Esophagus squamous epithelium (tissue), 4 donors: ENCODE measurements at regions not wholly inside any gene's neighbourhood (a gene's known extent, or its start where the extent isn't known, plus 50 kb on each side); places are given as distances from the start of the nearest gene placed in this dataset.

Experiments
- CTCF ChIP-seq, 6 experiments: fragments of 450-650 bp in 4 of 6; fragments of 200-600 bp in 2 of 6; sonication (generic) in 2 of 6; IDR thresholded peaks; one replicate each; pipeline ENCODE4 v1.5.1; 2016 to 2019; ENCODE audit warnings: antibody characterized with exemption in 6 of 6, mild to moderate bottlenecking in 4 of 6, moderate library complexity in 4 of 6
- POLR2A ChIP-seq, 4 donors: fragments of 450-650 bp; IDR thresholded peaks; one replicate each; pipeline ENCODE4 v1.6.1; 2017; ENCODE audit warnings: antibody characterized with exemption in 4 of 4, mild to moderate bottlenecking in 4 of 4, moderate library complexity in 3 of 4

GRCh38 chr18:68340606-68341005 lies 374.3 kb downstream of the TMX3 start:
- TF ChIP-seq CTCF (IDR thresholded peaks at IDR 0.05): no peak
- TF ChIP-seq POLR2A (IDR thresholded peaks at IDR 0.05): no peak
